Choroid plexus epithelial cell (primary cell): ENCODE measurements at regions not wholly inside any gene's neighbourhood (a gene's known extent, or its start where the extent isn't known, plus 50 kb on each side); places are given as distances from the start of the nearest gene placed in this dataset.

Experiments used
- DNase-seq: peaks from one replicate; pipeline ENCODE4 v3.0.0-alpha.2; 2010; ENCODE audit warnings: low read depth
- H3K4me3 ChIP-seq: 2 replicates; pipeline ENCODE4 v1.5.1; 2011; ENCODE audit warnings: low read depth, mild to moderate bottlenecking, control low read depth, low read length, moderate library complexity
- TF ChIP-seq, protein P1 (sequence below): conservative IDR thresholded peaks from 2 replicates; pipeline ENCODE4 v1.5.1; 2011; ENCODE audit warnings: low read depth, mild to moderate bottlenecking, control low read depth, inconsistent platforms, low read length, moderate library complexity

DNA sequence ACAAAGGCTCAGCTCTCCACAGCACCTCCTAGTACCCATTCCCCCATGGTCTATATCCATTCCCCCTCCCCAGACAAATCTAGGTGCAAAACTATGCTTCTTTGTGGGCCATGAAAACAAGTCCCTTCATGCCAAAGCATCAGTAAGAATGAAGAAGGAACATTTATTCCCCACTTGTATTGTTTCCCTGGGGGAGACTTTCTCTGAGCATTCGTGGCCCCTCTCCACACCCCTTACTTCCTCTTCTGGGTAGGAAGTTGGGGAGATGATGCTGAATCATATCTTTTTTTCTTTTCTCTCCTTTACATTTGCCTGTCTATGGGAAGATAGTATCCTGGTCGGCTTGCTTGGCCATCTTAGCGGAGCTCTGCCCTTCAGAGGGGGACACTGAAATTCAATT, 246.8 kb downstream of the NSG2 start:
- TF ChIP-seq, protein P1, sequence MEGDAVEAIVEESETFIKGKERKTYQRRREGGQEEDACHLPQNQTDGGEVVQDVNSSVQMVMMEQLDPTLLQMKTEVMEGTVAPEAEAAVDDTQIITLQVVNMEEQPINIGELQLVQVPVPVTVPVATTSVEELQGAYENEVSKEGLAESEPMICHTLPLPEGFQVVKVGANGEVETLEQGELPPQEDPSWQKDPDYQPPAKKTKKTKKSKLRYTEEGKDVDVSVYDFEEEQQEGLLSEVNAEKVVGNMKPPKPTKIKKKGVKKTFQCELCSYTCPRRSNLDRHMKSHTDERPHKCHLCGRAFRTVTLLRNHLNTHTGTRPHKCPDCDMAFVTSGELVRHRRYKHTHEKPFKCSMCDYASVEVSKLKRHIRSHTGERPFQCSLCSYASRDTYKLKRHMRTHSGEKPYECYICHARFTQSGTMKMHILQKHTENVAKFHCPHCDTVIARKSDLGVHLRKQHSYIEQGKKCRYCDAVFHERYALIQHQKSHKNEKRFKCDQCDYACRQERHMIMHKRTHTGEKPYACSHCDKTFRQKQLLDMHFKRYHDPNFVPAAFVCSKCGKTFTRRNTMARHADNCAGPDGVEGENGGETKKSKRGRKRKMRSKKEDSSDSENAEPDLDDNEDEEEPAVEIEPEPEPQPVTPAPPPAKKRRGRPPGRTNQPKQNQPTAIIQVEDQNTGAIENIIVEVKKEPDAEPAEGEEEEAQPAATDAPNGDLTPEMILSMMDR, result no peak
- no peak overlapping the region for H3K4me3 ChIP-seq
- no peak for DNase-seq

DNA sequence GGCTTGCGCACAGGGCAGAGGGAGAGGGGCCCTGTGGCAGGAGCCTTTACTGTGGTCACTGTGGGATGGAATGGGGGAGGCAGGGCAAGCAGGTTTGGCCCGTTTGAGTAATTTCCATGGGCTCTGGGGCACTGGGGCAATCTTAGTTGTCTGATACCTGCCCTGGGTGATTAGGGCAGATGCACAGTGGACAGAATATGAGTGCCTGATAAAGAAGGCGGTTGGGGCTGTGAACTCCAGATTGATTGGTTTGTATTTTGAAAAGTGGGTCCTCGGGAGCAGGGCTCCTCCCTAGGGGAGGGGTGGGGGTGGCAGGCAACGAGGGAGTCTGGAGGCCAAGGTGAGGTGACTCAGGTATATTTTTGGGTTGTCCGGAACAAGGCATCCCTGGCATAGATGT, 247.5 kb downstream of the NSG2 start:
- no peak for DNase-seq
- TF ChIP-seq, protein P1, result no peak
- H3K4me3 ChIP-seq, result no peak overlapping the region

DNA sequence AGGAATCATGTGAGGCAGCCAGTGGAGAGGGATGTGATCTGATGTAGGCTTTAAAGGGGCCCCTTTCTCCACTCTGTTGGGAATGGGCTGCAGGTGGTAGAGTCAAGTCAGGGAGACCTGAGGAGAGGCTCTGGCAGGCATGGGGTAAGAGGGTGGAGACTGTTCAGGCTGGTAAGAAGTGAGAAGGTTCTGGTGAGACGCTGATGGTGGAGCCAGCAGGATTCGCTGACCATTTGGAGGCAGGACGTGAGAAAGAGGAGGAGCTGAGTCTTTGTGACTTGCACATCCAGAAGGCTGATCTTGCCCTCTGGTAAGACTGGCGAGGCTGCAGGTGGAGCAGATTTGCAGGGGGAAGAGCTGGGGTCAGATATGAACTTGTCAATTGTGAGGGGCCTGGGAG, 248.0 kb downstream of the NSG2 start:
- no peak overlapping the region for H3K4me3 ChIP-seq
- TF ChIP-seq, protein P1, result no peak
- DNase-seq, result no peak

DNA sequence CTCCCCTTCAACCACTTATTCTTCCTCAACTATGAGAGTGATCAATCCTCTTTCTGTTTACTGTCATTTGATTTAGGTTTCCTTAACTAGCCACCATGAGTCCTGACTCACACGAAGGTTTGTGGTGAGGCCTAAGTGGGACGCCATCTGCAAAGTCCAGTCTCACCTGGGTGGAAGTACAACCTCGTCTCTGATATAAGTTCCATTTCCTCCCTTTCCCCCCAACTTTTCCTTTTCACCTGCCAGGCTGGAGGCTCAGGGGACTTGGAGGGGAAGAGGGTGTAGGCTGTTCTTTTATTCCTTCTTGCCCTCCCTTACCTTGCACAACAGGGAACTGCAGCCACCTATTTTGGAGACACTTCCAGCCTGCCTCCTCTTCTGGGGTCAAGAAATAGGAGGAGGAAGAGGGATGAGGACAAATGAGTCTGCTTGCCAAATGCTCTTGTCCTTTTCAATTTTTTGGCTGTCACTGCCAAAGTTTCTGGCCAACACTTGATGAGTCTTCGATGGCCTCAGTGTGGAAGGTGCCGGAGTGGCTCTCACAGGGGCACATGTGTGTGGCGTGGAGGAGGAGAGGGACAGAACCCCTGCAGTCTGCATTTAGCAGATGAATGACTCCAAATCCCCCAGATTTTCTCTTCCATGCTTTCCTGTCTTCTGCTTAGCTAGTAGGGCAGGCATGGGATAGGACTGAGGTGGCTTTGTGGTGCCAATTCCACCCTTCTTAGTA, 249.6 kb downstream of the NSG2 start:
- TF ChIP-seq, protein P1, result no peak
- no peak for DNase-seq
- H3K4me3 ChIP-seq, result no peak overlapping the region

DNA sequence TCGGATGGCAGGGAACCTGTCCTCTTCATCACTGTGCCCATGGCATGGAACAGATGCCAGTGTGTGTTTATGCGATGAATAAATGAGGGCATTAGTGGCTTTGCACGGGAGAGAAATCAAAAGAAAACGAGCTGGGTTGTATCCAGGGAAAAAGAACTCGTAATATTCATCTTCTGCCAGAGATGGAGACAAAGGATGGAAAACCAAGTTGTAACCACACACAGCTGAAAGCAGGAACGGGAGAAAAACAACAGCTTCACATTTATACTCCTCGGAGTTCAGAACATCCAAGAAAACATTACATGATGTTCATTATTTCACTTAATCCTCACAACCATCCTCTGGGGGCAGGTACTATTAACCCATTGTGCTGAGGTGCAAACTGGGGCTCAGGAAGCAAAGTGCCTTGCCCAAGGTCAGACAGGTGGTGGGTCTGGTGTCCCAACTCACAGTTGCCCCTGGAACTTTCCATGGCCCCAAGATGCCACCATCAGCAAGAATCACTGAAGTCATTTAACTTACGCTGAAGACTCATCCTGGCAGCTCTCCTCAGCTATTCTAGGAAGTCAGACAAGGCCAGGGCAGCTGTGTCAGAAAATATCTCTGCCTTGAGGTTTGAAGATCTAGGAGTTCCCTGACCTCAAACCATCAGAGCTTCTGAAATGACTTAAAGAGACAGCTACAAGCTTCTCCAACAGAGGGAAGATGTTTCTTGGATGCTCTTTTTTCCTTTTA, 250.4 kb downstream of the NSG2 start:
- TF ChIP-seq, protein P1, result no peak
- no peak for DNase-seq
- no peak overlapping the region for H3K4me3 ChIP-seq

DNA sequence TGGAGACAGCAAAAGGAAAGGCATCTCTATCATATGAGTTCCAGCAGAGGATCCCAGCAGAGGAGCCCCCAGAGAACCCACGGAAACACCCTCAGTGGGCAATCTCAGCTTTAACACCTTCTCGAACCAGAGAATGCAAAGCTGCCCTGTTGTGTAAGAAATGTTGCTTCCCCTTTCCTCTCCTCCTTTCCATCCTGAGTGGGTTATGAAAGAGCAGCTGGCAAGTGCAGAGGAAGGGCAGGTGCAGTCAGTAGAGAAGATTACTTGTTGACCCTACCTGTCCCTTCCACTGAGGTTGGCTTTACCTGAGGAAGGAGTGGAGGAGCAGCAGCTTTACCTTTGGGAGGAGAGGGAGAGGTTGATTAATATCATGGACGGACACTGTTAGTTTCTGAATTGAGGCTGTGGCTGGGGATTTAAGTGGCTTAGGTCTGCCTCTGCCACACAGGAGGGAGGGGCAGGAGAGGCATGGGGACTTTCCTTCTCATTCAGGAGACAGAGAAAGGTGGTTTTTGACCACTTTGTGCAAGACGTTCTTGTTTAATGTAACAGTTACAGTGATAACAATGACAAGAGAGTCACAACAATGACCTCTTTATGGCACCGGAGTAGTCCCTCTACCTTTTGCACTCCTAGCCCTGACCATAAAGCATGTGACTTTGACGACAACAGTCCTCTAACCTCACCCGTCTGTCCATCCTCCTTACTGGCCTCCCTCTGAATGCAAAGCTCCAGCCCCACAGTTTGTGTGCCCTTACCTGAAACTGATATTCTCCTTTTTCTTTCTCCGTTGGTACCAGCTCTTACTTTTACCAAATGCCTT, 254.8 kb downstream of the NSG2 start:
- DNase-seq, result no peak
- no peak overlapping the region for H3K4me3 ChIP-seq
- TF ChIP-seq, protein P1, result no peak
